GM23248 (cell line): ENCODE measurements at regions not wholly inside any gene's neighbourhood (a gene's known extent, or its start where the extent isn't known, plus 50 kb on each side); places are given as distances from the start of the nearest gene placed in this dataset.

Source experiments
- EZH2 ChIP-seq: fragments of 200-600 bp; sonication (generic); IDR thresholded peaks from 2 replicates; pipeline ENCODE4 v1.6.1; 2018; ENCODE audit warnings: antibody characterized with exemption, mild to moderate bottlenecking; ENCODE audit not compliant: insufficient read depth, poor library complexity, severe bottlenecking
- EZH2phosphoT487 ChIP-seq: fragments of 200-600 bp; sonication (generic); IDR thresholded peaks from 2 replicates; pipeline ENCODE4 v1.6.1; 2018; ENCODE audit warnings: antibody characterized with exemption, moderate library complexity, mild to moderate bottlenecking, low read depth; ENCODE audit not compliant: insufficient read depth

DNA sequence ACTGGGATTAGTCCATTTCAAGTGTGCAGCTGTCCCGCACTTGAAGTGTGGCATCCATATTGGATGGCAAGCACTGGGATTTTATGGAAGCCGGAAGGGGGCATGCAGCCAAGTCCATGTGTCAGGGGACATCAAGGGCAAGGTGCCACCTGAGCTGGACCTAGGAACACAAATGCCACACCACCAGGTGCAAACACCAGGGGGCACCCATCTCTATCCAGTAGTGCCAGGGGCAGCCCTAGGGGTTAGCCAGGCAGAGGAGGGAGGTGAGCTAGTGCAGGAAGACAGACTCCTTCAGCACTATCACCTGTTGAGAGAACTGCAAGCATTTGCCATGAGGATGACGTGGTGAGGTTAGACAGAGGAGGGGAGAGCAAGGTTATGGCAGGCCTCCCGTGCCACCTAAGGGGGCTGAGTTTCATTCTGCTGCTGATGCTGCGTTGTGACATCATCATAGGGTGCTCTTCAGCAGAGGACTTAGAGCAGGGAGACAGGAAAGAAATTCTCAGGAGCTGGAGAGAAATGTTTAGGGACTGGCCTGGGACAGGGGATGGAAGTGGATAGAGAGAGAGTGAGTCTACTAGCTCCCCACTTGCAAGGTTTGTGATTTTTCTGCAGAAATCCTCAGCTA, 192.6 kb upstream of the SLC24A3 start:
- no peak for TF ChIP-seq EZH2
- no peak for TF ChIP-seq EZH2phosphoT487
